ENCODE measurements at regions not wholly inside any gene's neighbourhood (a gene's known extent, or its start where the extent isn't known, plus 50 kb on each side); places are given as distances from the start of the nearest gene placed in this dataset.

DNA sequence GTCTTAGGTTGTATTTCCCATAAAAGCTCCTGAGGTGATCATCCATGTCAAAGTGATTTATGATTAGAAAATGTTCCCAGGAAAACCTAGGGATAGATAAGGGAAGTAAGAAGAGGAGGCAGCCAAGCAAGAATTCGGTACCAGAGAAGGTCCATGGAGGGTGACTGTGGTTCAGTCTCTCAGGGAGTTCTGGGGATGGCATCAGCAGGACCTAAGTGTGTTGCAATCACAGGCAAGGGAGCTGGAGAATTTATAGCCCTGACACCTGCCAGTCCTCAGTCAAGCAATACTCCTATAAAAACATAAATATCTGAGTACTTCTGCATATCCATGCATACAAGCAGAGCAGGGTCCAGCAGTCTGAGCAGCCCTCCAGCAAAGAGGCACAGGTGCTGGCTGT is 95.6 kb upstream of the TOPAZ1 start:
- Histone ChIP-seq H3K4me2 (ENCODE audit: insufficient read depth, insufficient read length, low read length) (no peak overlapping the region), H4K91ac (ENCODE audit: insufficient read length, low read depth, low read length) (no peak overlapping the region), H3K56ac (ENCODE audit: insufficient read length, low read depth, low read length) (no peak overlapping the region), H3K9me3 (ENCODE audit: control insufficient read depth, low read depth, low read length) (no peaks in the 10 kb centered on the region), H2AK5ac (ENCODE audit: insufficient read length, low read length) (no peak overlapping the region), H4K5ac (ENCODE audit: insufficient read length, low read depth, low read length) (no peak overlapping the region), H4K8ac (replicated peaks; ENCODE audit: insufficient read length, low read depth, low read length) (no peak overlapping the region), H4K20me1 (ENCODE audit: control insufficient read depth, insufficient read depth, insufficient read length) (no peaks in the 10 kb centered on the region), H3K4ac (ENCODE audit: low read depth, low read length) (no peak overlapping the region), H3K23ac (ENCODE audit: insufficient read length, low read depth, low read length) (no peak overlapping the region), H3K27ac (ENCODE audit: insufficient read length, low read depth, low read length) (no peak overlapping the region), H2BK12ac (ENCODE audit: insufficient read length, low read depth, low read length) (no peak overlapping the region), H3K18ac (ENCODE audit: insufficient read length, low read depth, low read length) (no peak overlapping the region), H2BK15ac (ENCODE audit: low read depth, low read length) (no peak overlapping the region), H3K4me1 (ENCODE audit: insufficient read depth, low read length) (no peaks in the 10 kb centered on the region), H3K27me3 (ENCODE audit: insufficient read depth, low read length) (no peaks in the 10 kb centered on the region), H3K14ac (ENCODE audit: insufficient read depth, low read length) (no peak overlapping the region), H2BK120ac (ENCODE audit: low read depth, low read length, poor library complexity, severe bottlenecking) (no peak overlapping the region), H3T11ph (ENCODE audit: low read length) (no peak overlapping the region), H2AFZ (ENCODE audit: low read length) (no peak overlapping the region), H2BK20ac (ENCODE audit: low read depth, low read length, poor library complexity, severe bottlenecking) (no peak overlapping the region), H2BK5ac (ENCODE audit: insufficient read length, low read length) (no peak overlapping the region), H3K79me1 (ENCODE audit: insufficient read depth, low read depth, low read length, poor library complexity, severe bottlenecking) (no peaks in the 10 kb centered on the region), H3K23me2 (ENCODE audit: insufficient read length, low read depth, low read length, poor library complexity, severe bottlenecking) (no peaks in the 10 kb centered on the region), H3K79me2 (ENCODE audit: insufficient read depth, low read length) (no peaks in the 10 kb centered on the region), H3K9ac (ENCODE audit: extremely low read depth, insufficient read length, low read length) (no peak overlapping the region)
- TF ChIP-seq, protein P1, sequence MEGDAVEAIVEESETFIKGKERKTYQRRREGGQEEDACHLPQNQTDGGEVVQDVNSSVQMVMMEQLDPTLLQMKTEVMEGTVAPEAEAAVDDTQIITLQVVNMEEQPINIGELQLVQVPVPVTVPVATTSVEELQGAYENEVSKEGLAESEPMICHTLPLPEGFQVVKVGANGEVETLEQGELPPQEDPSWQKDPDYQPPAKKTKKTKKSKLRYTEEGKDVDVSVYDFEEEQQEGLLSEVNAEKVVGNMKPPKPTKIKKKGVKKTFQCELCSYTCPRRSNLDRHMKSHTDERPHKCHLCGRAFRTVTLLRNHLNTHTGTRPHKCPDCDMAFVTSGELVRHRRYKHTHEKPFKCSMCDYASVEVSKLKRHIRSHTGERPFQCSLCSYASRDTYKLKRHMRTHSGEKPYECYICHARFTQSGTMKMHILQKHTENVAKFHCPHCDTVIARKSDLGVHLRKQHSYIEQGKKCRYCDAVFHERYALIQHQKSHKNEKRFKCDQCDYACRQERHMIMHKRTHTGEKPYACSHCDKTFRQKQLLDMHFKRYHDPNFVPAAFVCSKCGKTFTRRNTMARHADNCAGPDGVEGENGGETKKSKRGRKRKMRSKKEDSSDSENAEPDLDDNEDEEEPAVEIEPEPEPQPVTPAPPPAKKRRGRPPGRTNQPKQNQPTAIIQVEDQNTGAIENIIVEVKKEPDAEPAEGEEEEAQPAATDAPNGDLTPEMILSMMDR (conservative IDR thresholded peaks at IDR 0.05) = no peak
- peaks cover 33% of the 10 kb centered on the region for H3K27me3 Mint-ChIP-seq (ENCODE audit: low read depth)
- no peak for DNase-seq
- peaks cover 0 to 4% of the 10 kb centered on the region in 2 experiments; a peak in 2 of 4 replicates for H3K4me1 Mint-ChIP-seq
- H3K9me3 Mint-ChIP-seq = peaks cover under 1% of the 10 kb centered on the region in 2 experiments; a peak in 3 of 5 replicates
- H3K27ac Mint-ChIP-seq = no peak overlapping the region
- no peaks in the 10 kb centered on the region; a peak in 1 of 7 replicates for H3K36me3 Mint-ChIP-seq (ENCODE audit: insufficient read depth in 1 of 3, low read depth in 3 of 3)
- WGBS (ENCODE audit: extremely low coverage, insufficient read length, low lambda C conversion rate) = no CpG with 5 or more reads among the region's 1 CpG
- no peak overlapping the region for H3K4me3 Mint-ChIP-seq

Measured in H9 (cell line).